Left hindlimb (tissue), 1 donor: ENCODE measurements at regions not wholly inside any gene's neighbourhood (a gene's known extent, or its start where the extent isn't known, plus 50 kb on each side); places are given as distances from the start of the nearest gene placed in this dataset.

ENCODE experiments used
- DNase-seq: peaks from one replicate; pipeline ENCODE4 v3.0.0-alpha.2; 2018

GRCh38 chr2:18639756-18640453 is 50.5 kb upstream of the NT5C1B start:
- no peak for DNase-seq
